ENCODE measurements at regions not wholly inside any gene's neighbourhood (a gene's known extent, or its start where the extent isn't known, plus 50 kb on each side); places are given as distances from the start of the nearest gene placed in this dataset.

- H3K79me2 ChIP-seq (ENCODE audit: insufficient read depth, low read depth, low read length), result no peaks in the 10 kb centered on the region
- intact Hi-C loops (cut with micrococcal nuclease; ENCODE audit: unreplicated experiment), result no loop called here
- H3K36me3 ChIP-seq (ENCODE audit: insufficient read depth, low read length), result no peaks in the 10 kb centered on the region
- no peak overlapping the region for H3K4me3 ChIP-seq (ENCODE audit: low read depth, low read length, poor library complexity, severe bottlenecking)
- no peaks in the 10 kb centered on the region for H3K9me3 ChIP-seq (ENCODE audit: low read length)
- no peak overlapping the region for H3K27ac ChIP-seq (ENCODE audit: low read depth, low read length, poor library complexity, severe bottlenecking)
- no peak for DNase-seq (ENCODE audit: low spot score)
- no peaks in the 10 kb centered on the region for H4K20me1 ChIP-seq (ENCODE audit: insufficient read depth, low read length)
- no peak for TF ChIP-seq EZH2phosphoT487 (IDR thresholded peaks at IDR 0.05; ENCODE audit: borderline replicate concordance, low read depth, low read length)
- TF ChIP-seq, protein P1, sequence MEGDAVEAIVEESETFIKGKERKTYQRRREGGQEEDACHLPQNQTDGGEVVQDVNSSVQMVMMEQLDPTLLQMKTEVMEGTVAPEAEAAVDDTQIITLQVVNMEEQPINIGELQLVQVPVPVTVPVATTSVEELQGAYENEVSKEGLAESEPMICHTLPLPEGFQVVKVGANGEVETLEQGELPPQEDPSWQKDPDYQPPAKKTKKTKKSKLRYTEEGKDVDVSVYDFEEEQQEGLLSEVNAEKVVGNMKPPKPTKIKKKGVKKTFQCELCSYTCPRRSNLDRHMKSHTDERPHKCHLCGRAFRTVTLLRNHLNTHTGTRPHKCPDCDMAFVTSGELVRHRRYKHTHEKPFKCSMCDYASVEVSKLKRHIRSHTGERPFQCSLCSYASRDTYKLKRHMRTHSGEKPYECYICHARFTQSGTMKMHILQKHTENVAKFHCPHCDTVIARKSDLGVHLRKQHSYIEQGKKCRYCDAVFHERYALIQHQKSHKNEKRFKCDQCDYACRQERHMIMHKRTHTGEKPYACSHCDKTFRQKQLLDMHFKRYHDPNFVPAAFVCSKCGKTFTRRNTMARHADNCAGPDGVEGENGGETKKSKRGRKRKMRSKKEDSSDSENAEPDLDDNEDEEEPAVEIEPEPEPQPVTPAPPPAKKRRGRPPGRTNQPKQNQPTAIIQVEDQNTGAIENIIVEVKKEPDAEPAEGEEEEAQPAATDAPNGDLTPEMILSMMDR (conservative IDR thresholded peaks at IDR 0.05; ENCODE audit: low read length), result no peak
- no TSS peak for BruUV-seq (replicated peaks)
- no peak overlapping the region for H2AFZ ChIP-seq (ENCODE audit: low read length)
- POLR2A ChIA-PET, result no interaction called here
- H3K4me1 ChIP-seq (ENCODE audit: insufficient read depth, low read length, poor library complexity, severe bottlenecking), result no peaks in the 10 kb centered on the region
- H3K9me2 ChIP-seq (ENCODE audit: insufficient read depth, low read length), result no peaks in the 10 kb centered on the region
- CTCF ChIA-PET (ENCODE audit: unreplicated experiment), result no interaction called here
- H3K4me2 ChIP-seq (ENCODE audit: low read length), result no peak overlapping the region
Measured at GRCh38 chr10:78335691-78336401, 302.2 kb downstream of the RPS24 start.

- H3K9me3 ChIP-seq (ENCODE audit: low read length), result no peaks in the 10 kb centered on the region
- POLR2A ChIA-PET, result no interaction called here
Measured at GRCh38 chr10:78336402-78336791, 302.7 kb downstream of the RPS24 start.

GRCh38 chr10:78337016-78337415 lies 303.4 kb downstream of the RPS24 start:
- Histone ChIP-seq H3K9me2 (ENCODE audit: insufficient read depth, low read length) (no peaks in the 10 kb centered on the region), H3K36me3 (ENCODE audit: insufficient read depth, low read length) (no peaks in the 10 kb centered on the region), H3K4me2 (ENCODE audit: low read length) (no peak overlapping the region), H2AFZ (ENCODE audit: low read length) (no peak overlapping the region), H3K4me1 (ENCODE audit: insufficient read depth, low read length, poor library complexity, severe bottlenecking) (no peaks in the 10 kb centered on the region), H3K79me2 (ENCODE audit: insufficient read depth, low read depth, low read length) (no peaks in the 10 kb centered on the region), H3K4me3 (ENCODE audit: low read depth, low read length, poor library complexity, severe bottlenecking) (no peak overlapping the region), H4K20me1 (ENCODE audit: insufficient read depth, low read length) (no peaks in the 10 kb centered on the region), H3K27ac (ENCODE audit: low read depth, low read length, poor library complexity, severe bottlenecking) (no peak overlapping the region), H3K9me3 (ENCODE audit: low read length) (no peaks in the 10 kb centered on the region)
- TF ChIP-seq, protein P1 (conservative IDR thresholded peaks at IDR 0.05; ENCODE audit: low read length), result no peak
- no peak for TF ChIP-seq EZH2phosphoT487 (IDR thresholded peaks at IDR 0.05; ENCODE audit: borderline replicate concordance, low read depth, low read length)
- ChIA-PET POLR2A (no interaction called here), CTCF (ENCODE audit: unreplicated experiment) (no interaction called here)
- intact Hi-C loops (cut with micrococcal nuclease; ENCODE audit: unreplicated experiment), result no loop called here
- no TSS peak for BruUV-seq (replicated peaks)
- DNase-seq (ENCODE audit: low spot score), result no peak

More at GRCh38 chr10:78336402-78336791, 302.7 kb downstream of the RPS24 start:
- no peaks in the 10 kb centered on the region for H3K36me3 ChIP-seq (ENCODE audit: insufficient read depth, low read length)
- intact Hi-C loops (cut with micrococcal nuclease; ENCODE audit: unreplicated experiment), result no loop called here
- H3K4me3 ChIP-seq (ENCODE audit: low read depth, low read length, poor library complexity, severe bottlenecking), result no peak overlapping the region
- H3K4me1 ChIP-seq (ENCODE audit: insufficient read depth, low read length, poor library complexity, severe bottlenecking), result no peaks in the 10 kb centered on the region
- no peaks in the 10 kb centered on the region for H3K9me2 ChIP-seq (ENCODE audit: insufficient read depth, low read length)
- TF ChIP-seq EZH2phosphoT487 (IDR thresholded peaks at IDR 0.05; ENCODE audit: borderline replicate concordance, low read depth, low read length), result no peak
- TF ChIP-seq, protein P1 (conservative IDR thresholded peaks at IDR 0.05; ENCODE audit: low read length), result no peak
- no peaks in the 10 kb centered on the region for H3K79me2 ChIP-seq (ENCODE audit: insufficient read depth, low read depth, low read length)
- no peaks in the 10 kb centered on the region for H4K20me1 ChIP-seq (ENCODE audit: insufficient read depth, low read length)
- CTCF ChIA-PET (ENCODE audit: unreplicated experiment), result no interaction called here
- no peak overlapping the region for H3K27ac ChIP-seq (ENCODE audit: low read depth, low read length, poor library complexity, severe bottlenecking)
- no TSS peak for BruUV-seq (replicated peaks)
- no peak overlapping the region for H2AFZ ChIP-seq (ENCODE audit: low read length)
- no peak overlapping the region for H3K4me2 ChIP-seq (ENCODE audit: low read length)
- no peak for DNase-seq (ENCODE audit: low spot score)

Data from OCI-LY7 (cell line).